Activated CD4-positive, alpha-beta T cell treated with anti-CD3 and anti-CD28 coated beads for 4 hours (primary cell): ENCODE measurements at regions not wholly inside any gene's neighbourhood (a gene's known extent, or its start where the extent isn't known, plus 50 kb on each side); places are given as distances from the start of the nearest gene placed in this dataset.

Experiments
- DNase-seq, 2 donors: peaks; one replicate each; pipeline ENCODE4 v3.0.0-alpha.2; 2020

- DNase-seq: no peak
These were observed 228.4 kb upstream of the POU3F1 start for GRCh38 chr1:38274974-38275373.

- no peak for DNase-seq
These were observed 226.7 kb upstream of the POU3F1 start for GRCh38 chr1:38273196-38273804.

GRCh38 chr1:38272515-38272914 lies 225.9 kb upstream of the POU3F1 start:
- no peak for DNase-seq

DNA sequence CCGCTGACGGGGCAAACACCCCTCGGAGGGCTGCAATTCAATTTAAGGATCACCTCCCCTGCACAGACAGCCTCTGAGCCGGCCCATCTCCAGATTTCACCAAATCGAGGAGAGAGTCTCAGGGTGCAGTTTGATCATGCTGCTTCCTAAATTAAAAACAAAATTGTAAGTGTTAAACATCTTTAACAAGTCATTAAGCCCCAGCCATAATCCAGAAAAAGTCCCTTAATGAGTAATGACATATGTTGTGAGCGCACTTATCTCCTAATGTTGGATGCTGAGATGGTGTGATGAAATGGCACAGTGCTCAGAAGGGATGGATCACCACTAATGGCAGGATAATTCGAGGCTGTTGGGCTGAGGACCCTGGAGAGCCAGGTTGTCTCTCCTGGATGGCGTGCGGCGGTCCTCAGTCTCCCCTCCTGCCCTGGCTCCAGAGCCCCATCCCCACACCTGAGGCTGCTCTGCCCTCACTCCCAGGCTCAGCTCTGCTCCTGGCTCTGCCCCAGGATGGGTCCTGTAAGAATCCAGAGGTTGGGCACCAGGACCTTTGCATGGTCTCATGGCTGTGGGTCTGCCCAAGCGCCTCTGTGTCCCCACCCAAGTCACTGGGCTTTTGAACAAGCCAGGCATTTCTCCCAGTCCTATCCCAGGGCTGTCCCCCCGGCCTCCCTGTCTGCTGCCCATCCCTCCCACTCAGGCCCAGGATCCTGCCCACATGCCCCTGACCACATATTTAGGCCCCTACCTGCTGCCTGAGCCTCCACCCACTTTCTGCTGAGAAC lies 224.4 kb upstream of the POU3F1 start:
- no peak for DNase-seq

DNA sequence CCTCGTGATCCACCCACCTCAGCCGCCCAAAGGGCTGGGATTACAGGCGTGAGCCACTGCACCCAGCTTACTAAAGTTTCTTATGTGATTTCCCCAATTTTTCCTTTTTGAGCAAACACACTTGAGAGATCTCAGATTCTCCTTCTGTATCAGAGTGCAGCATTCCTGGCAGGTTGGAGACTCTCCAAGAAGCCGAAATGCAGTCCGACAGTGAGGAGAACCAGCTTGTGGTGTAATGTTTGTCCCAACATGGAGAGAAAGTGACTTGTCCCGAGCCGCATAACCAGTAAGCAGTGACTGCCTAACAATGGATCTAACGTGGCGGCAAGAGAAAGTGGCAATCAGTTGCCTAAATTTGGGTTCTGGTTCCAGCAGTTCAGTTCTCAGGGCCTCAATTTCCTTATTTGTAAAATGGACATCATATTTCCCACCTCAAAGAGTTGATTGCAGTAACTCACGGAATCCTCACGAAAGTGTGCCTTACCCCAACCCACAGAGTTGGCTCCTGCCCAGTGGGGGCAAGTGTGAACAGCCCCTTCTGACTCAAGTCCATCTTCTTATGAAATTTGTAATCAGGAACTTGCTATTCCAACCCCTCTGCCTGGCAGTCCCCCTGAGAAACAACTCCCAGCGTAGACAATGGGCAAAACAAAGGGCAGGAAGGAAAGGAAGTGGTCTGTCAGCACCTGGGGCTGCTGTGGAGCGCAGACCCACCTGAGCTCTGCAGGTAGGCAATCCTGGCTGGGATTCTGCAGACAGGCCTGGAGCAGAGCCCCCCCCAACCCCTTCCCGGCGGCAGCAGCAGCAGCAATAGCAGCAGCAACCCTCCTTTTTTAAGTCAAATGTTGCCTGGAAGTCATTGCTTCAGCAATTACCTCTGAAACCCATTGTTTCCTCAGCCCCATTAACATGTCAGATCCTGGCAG lies 223.6 kb upstream of the POU3F1 start:
- DNase-seq: no peak

DNA sequence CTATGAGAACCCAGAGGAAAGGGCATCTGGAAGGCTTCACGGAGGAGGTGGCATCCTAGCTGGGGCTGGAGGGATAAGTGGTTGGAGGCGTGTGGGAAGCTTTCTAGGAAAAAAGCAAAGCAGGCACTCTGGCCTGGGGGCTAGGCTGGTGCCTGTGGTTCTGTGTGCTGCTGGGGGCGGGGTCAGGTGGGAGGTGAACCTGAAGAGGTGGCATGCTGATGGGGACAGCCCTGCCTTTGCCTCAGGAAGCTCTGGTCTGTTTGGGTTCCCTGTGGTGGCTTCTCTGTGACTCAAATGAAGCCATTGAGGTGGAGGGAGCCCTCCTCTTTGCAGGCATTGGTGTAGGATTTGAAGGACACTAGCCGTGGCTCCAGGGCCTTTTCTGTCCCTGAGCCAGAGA lies 221.6 kb upstream of the POU3F1 start:
- DNase-seq: no peak

GRCh38 chr1:38267037-38268036 lies 220.7 kb upstream of the POU3F1 start:
- no peak for DNase-seq

DNA sequence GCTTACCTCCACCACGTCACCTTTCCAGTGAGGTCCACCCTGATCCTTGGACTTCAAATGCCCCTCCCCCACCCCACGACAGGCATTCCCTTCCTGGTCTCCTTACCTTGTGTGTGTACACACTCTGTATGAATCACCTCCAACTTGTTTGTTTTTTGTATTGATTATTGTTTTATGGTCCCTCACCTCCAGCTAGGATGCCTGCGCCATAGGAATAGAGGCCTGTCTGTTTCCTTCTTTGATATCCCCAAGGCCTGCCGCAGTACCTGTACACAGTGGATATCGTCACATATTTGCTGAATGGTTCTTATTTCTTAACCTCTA lies 219.6 kb upstream of the POU3F1 start:
- no peak for DNase-seq

- no peak for DNase-seq
These were observed 219.0 kb upstream of the POU3F1 start for GRCh38 chr1:38265293-38266196.

DNA sequence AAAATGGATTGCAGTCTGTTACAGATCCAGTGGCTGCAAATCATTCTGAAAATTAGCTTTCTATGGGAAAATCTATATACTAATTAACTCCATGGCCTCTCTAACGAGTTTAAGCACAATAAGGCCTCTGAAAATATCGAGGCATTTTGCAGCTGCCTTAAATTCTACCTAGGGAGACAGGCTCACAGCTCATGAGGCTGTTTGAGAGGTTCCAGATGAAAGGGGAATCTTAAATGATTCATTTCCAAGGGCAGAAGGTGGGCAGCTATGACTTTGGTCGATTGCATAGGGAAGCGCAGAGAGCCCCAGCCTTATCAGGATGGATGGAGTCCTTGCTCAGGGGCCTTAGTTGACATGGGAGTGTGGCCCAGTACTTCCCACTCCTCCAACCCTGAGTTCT lies 216.8 kb upstream of the POU3F1 start:
- no peak for DNase-seq

DNA sequence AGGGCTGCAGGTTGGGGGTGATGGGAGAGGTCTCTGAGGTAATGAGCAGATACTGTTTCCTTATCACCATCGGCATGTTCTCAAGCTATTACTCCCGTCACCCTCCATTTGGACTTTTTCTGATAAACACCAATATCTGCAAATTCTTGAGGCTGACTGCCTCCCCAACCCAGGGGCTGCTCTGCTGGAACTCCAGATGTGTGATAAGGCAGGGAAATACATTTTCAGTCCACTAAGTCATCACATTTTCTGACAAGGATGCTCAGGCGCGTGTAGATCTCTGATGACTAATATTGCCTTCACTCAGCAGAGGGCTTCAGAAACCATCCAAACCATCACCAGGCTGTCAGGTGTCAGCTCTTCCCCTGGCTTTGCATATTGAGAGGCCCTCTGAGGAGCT lies 215.0 kb upstream of the POU3F1 start:
- no peak for DNase-seq

DNA sequence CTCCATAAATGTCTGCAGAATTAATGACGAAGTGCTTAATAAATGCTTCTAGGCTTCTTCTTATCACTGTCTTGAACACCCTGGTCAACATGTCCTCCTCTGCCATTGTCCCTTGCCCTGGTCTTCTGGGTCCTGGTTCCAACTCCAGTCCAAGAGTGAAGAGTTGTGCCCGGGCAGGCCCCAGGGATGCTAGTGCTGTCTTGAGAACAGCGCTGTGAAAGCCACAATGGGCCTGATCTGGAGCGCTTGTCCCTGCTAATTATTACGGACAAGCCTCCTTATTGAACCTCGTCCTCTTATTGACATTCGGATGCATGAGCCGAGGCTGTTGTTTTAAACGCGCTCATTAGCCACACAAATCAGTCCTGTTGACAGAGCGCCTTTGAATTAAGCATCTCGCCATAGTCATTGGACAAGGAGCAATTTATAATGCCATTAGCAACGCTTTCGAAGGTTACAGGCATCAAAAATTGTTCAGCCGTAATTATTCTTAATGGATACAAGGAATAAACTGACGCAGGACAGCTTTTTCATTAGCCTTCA lies 211.6 kb upstream of the POU3F1 start:
- no peak for DNase-seq

- DNase-seq: no peak
These were observed 210.8 kb upstream of the POU3F1 start for GRCh38 chr1:38257374-38257773.

GRCh38 chr1:38256072-38256471 lies 209.5 kb upstream of the POU3F1 start:
- no peak for DNase-seq

GRCh38 chr1:38253314-38253713 lies 206.7 kb upstream of the POU3F1 start:
- DNase-seq: no peak

- no peak for DNase-seq
These were observed 203.8 kb upstream of the POU3F1 start for GRCh38 chr1:38250356-38250755.

DNA sequence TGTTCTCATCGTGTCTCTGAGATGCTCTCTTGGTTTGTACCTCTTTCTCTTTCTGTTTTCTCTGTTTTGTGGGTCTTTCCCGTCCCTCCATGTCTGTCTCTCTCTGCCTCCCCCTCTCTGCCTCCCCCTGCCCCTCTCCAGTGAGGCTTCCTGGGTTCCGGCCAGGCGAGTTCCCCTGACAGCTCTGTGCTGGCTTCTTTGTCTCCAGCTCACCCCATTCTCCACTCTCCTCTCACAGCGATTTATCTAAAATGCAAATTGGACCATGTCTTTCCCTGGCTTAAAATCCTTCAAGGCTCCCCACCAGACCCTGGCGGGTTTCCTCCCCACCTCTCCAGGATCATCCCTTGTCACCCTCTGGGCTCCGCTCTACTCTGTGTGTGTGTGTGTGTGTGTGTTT lies 202.4 kb upstream of the POU3F1 start:
- DNase-seq: no peak

DNA sequence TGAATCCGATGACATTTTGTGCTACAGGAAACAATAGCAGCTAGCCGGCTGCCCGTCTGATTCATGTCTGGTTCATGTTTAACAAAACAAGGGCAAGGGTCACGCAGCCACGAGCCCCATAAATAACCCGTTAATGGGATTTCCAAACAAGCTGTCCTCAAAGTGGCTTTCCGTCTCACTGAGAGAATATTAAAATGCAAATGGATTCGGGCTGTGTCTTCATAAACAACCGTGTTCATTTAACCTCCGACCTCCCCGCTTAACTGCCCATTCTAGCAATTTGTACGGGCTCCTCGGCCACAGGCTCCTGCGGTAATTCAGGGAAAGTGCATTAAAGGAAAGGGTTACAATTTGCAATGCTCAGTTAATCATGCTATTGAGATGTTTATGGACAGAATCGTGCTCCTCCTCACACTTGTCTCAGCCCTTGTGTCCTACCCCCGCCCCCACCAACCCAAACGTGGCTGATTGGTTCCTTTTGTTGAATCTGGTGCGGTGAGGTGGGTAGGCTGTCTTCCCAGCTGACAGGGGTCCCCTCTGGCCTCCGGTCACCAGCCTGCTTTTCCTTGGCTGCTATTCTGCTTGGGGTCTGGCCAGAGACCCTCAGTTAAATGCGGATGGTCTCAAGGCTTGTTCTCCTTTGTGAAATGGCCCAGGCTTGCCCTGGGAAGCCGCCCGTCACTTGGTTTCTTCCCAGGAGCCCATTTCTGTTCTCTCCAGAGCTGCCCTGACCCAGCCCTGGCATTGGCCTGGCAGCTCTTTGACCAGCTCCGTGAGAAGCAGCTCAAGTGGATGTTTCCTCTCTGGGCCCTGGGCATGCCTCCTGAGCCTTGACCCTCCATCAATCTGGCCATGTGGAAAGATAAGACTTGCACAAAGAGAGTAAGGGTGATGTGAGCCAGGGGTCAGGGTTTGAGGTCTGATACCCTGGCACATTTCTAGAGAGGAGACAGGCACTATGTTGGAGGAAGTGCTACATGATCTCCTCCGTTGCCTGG lies 200.7 kb upstream of the POU3F1 start:
- no peak for DNase-seq

- DNase-seq: no peak
These were observed 197.7 kb upstream of the POU3F1 start for GRCh38 chr1:38244218-38244845.
